MM.1S (cell line): ENCODE measurements at regions not wholly inside any gene's neighbourhood (a gene's known extent, or its start where the extent isn't known, plus 50 kb on each side); places are given as distances from the start of the nearest gene placed in this dataset.

Experiments used
- EZH2 ChIP-seq: fragments of 300-600 bp; sonication (generic); optimal IDR thresholded peaks from 2 replicates; pipeline ENCODE3; 2017; ENCODE audit warnings: low read depth, mild to moderate bottlenecking, antibody characterized with exemption, low read length, mixed read lengths
- EZH2phosphoT487 ChIP-seq: fragments of 300-600 bp; sonication (generic); IDR thresholded peaks from 2 replicates; pipeline ENCODE4 v1.6.1; 2018; ENCODE audit warnings: antibody characterized with exemption, low read length
- TF ChIP-seq, protein P1 (sequence below): fragments of 300-600 bp; sonication (generic); IDR thresholded peaks from 2 replicates; pipeline ENCODE4 v1.5.1; 2016; ENCODE audit warnings: antibody characterized with exemption, low read length, mixed read lengths

DNA sequence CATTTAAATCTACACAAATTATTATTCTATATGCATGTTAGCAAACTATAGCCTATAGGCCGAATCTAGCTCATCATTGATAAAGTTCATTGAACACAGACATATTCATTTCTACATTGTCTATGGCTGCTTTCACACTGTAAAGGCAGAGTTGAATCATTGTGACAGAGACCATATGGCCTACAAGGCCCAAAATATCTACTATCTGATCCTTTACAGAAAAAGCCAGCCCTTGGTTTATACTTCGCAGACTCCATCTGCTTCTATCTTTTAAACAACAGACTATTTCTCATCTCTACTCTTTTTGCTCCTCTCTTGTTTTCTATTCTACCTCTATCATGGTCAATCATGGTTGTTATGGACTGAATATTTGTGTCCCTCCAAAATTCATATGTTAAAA is 190.7 kb downstream of the EXOC5 start:
- TF ChIP-seq, protein P1, sequence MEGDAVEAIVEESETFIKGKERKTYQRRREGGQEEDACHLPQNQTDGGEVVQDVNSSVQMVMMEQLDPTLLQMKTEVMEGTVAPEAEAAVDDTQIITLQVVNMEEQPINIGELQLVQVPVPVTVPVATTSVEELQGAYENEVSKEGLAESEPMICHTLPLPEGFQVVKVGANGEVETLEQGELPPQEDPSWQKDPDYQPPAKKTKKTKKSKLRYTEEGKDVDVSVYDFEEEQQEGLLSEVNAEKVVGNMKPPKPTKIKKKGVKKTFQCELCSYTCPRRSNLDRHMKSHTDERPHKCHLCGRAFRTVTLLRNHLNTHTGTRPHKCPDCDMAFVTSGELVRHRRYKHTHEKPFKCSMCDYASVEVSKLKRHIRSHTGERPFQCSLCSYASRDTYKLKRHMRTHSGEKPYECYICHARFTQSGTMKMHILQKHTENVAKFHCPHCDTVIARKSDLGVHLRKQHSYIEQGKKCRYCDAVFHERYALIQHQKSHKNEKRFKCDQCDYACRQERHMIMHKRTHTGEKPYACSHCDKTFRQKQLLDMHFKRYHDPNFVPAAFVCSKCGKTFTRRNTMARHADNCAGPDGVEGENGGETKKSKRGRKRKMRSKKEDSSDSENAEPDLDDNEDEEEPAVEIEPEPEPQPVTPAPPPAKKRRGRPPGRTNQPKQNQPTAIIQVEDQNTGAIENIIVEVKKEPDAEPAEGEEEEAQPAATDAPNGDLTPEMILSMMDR = no peak
- TF ChIP-seq EZH2 = no peak
- no peak for TF ChIP-seq EZH2phosphoT487
